ENCODE measurements at regions not wholly inside any gene's neighbourhood (a gene's known extent, or its start where the extent isn't known, plus 50 kb on each side); places are given as distances from the start of the nearest gene placed in this dataset.

- TF ChIP-seq CTCF (IDR thresholded peaks at IDR 0.05 in 8 of 11, conservative IDR thresholded peaks at IDR 0.05 in 3 of 11) (no peak), POLR2A (IDR thresholded peaks at IDR 0.05) (no peak)
Measured at GRCh38 chr20:53845980-53846379, 224.4 kb downstream of the BCAS1 start.

Measured in spleen (tissue), 7 donors.